ENCODE measurements at regions not wholly inside any gene's neighbourhood (a gene's known extent, or its start where the extent isn't known, plus 50 kb on each side); places are given as distances from the start of the nearest gene placed in this dataset.

DNA sequence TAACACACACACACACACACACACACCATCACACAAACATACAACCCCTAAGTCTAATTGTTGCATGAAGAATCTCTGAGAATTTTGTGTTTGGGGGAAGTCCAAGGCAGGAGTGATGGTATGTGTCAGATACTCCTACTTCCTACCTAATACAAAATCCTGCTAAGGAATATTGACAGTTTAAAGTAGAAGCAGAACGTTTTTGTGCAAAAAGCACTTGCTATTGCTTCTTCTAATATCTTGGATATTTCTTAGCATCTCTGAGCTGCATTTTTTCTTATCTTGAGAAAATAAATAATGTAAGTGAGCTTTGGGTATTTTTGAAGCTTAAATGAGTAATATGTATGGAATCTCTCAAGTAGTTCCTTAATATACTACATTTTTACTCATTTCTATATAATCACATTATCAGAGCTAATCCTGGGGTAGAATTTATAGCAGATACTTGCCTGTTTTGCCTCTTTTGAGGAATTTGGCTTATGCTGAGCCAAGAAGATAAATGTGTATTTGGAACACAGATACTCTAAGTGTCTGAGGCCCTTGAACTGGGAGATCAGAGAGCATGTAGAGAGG lies 212.3 kb downstream of the DKK1 start:
- Mint-ChIP-seq H3K36me3 (no peaks in the 10 kb centered on the region), H3K9me3 (peaks cover under 1% of the 10 kb centered on the region), H3K4me1 (ENCODE audit: unreplicated experiment) (peaks cover 4% of the 10 kb centered on the region), H3K27ac (no peak overlapping the region), H3K4me3 (no peak overlapping the region), H3K27me3 (no peaks in the 10 kb centered on the region)
- no peak for TF ChIP-seq CTCF (conservative IDR thresholded peaks at IDR 0.05)
- no peak for DNase-seq (ENCODE audit: extremely low spot score, unreplicated experiment)

DNA sequence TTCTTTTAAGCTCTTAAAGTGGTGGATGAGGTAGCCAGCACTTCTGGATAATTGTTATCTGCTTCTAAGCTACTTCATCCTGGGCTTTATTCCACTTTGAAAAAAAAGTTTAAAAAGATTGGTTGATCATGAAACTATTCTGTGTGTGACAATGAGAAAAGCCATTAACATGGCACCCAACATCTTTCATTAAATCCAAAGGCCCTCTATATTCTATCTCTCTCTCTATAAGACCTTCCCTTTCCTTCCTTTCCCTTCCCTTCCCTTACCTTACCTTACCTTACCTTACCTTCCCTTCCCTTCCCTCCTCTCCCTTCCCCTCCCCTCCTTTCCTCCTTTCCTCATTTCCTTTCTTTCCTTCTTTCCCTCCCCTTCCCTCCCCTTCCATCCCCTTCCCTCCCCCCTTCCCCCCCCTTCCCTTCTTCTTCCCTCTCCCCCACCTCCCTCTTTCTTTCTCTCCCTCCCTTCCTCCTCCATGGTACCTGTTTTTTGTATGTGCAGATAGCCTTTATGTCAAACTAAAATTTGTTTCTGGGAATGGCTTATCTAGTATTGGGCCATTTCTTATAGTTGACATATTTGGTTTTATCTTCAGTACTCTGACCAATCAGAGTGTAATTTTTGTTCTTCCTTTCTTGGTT lies 218.7 kb downstream of the DKK1 start:
- Mint-ChIP-seq H3K36me3 (no peaks in the 10 kb centered on the region), H3K4me1 (ENCODE audit: unreplicated experiment) (no peaks in the 10 kb centered on the region), H3K9me3 (peaks cover 10% of the 10 kb centered on the region), H3K27ac (no peak overlapping the region), H3K4me3 (no peak overlapping the region), H3K27me3 (no peaks in the 10 kb centered on the region)
- no peak for TF ChIP-seq CTCF (conservative IDR thresholded peaks at IDR 0.05)
- DNase-seq (ENCODE audit: extremely low spot score, unreplicated experiment), result no peak

GRCh38 chr10:52533986-52534385 lies 219.9 kb downstream of the DKK1 start:
- Mint-ChIP-seq H3K9me3 (peaks cover 10% of the 10 kb centered on the region), H3K4me3 (no peak overlapping the region), H3K4me1 (ENCODE audit: unreplicated experiment) (no peaks in the 10 kb centered on the region), H3K36me3 (no peaks in the 10 kb centered on the region), H3K27ac (no peak overlapping the region), H3K27me3 (no peaks in the 10 kb centered on the region)
- no peak for TF ChIP-seq CTCF (conservative IDR thresholded peaks at IDR 0.05)
- DNase-seq (ENCODE audit: extremely low spot score, unreplicated experiment), result no peak

DNA sequence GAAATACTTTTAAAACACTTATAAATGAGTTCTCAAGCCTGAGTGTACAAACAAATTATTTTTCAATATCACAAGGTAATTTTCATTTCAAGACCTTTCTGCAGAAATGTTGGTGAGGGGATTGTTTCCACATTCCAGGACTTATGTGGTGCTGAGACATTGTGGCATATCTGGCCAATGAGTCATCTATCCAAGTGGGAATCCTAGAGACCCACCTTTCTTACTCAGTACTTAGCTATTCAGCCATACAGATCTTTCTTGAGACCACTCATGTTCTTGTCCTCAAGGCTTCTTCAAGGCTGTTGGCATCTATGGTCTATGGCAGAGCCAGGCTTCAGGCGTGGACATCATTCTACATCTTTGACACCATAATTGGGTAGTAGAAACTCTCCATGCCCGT lies 225.4 kb downstream of the DKK1 start:
- no peaks in the 10 kb centered on the region for H3K27me3 Mint-ChIP-seq
- H3K4me3 Mint-ChIP-seq, result no peak overlapping the region
- no peak for DNase-seq (ENCODE audit: extremely low spot score, unreplicated experiment)
- no peak for TF ChIP-seq CTCF (conservative IDR thresholded peaks at IDR 0.05)
- no peaks in the 10 kb centered on the region for H3K36me3 Mint-ChIP-seq
- H3K4me1 Mint-ChIP-seq (ENCODE audit: unreplicated experiment), result peaks cover 28% of the 10 kb centered on the region
- H3K9me3 Mint-ChIP-seq, result peaks cover 5% of the 10 kb centered on the region
- no peak overlapping the region for H3K27ac Mint-ChIP-seq

- Mint-ChIP-seq H3K27ac (no peak overlapping the region), H3K9me3 (peaks cover 5% of the 10 kb centered on the region), H3K4me3 (no peak overlapping the region), H3K4me1 (ENCODE audit: unreplicated experiment) (peaks cover 28% of the 10 kb centered on the region), H3K36me3 (no peaks in the 10 kb centered on the region), H3K27me3 (no peaks in the 10 kb centered on the region)
- no peak for DNase-seq (ENCODE audit: extremely low spot score, unreplicated experiment)
- no peak for TF ChIP-seq CTCF (conservative IDR thresholded peaks at IDR 0.05)
These were observed 226.5 kb downstream of the DKK1 start for GRCh38 chr10:52540479-52540984.

All from type B pancreatic cell (in vitro differentiated cells).